GM23338 (cell line): ENCODE measurements at regions not wholly inside any gene's neighbourhood (a gene's known extent, or its start where the extent isn't known, plus 50 kb on each side); places are given as distances from the start of the nearest gene placed in this dataset.

ENCODE experiments used
- ATAC-seq: fragments of 200-7000 bp; cut with Tn5 transposase; 3 replicates; pipeline ENCODE4 v1.9.1; 2020
- DNase-seq: peaks from one replicate; pipeline ENCODE4 v3.0.0-alpha.2; 2015; ENCODE audit warnings: low spot score
- H2AFZ ChIP-seq: fragments of 200-600 bp; sonication (generic); 2 replicates; pipeline ENCODE4 v1.8.0; 2016; ENCODE audit warnings: antibody characterized with exemption, mild to moderate bottlenecking, moderate library complexity
- H3F3A ChIP-seq: fragments of 200-600 bp; sonication (generic); replicated peaks from 2 replicates; pipeline ENCODE4 v1.8.0; 2017; ENCODE audit warnings: antibody characterized with exemption, mixed run types, low read depth
- H3K27ac ChIP-seq: fragments of 200-600 bp; sonication (generic); 2 replicates; pipeline ENCODE4 v1.6.1; 2016; ENCODE audit warnings: low read depth
- H3K27me3 ChIP-seq: fragments of 200-600 bp; sonication (generic); 2 replicates; pipeline ENCODE4 v1.8.0; 2016; ENCODE audit warnings: mild to moderate bottlenecking, mixed run types, moderate library complexity; ENCODE audit not compliant: insufficient read depth
- H3K36me3 ChIP-seq: fragments of 200-600 bp; sonication (generic); 2 replicates; pipeline ENCODE4 v1.8.0; 2016; ENCODE audit warnings: mild to moderate bottlenecking; ENCODE audit not compliant: insufficient read depth
- H3K4me1 ChIP-seq: fragments of 200-600 bp; sonication (generic); 2 replicates; pipeline ENCODE4 v1.8.0; 2016; ENCODE audit warnings: mild to moderate bottlenecking, moderate library complexity; ENCODE audit not compliant: insufficient read depth
- H3K4me2 ChIP-seq: fragments of 200-600 bp; sonication (generic); 2 replicates; pipeline ENCODE4 v1.7.1; 2017; ENCODE audit warnings: mixed run types
- H3K4me3 ChIP-seq: fragments of 200-600 bp; sonication (generic); 2 replicates; pipeline ENCODE4 v1.6.1; 2016; ENCODE audit warnings: mixed run types
- H3K79me2 ChIP-seq: fragments of 200-600 bp; sonication (generic); replicated peaks from 2 replicates; pipeline ENCODE4 v1.8.0; 2017; ENCODE audit warnings: mild to moderate bottlenecking; ENCODE audit not compliant: insufficient read depth
- H3K9me2 ChIP-seq: fragments of 200-600 bp; sonication (generic); 2 replicates; pipeline ENCODE4 v1.8.0; 2017; ENCODE audit not compliant: insufficient read depth
- H4K20me1 ChIP-seq: fragments of 200-600 bp; sonication (generic); replicated peaks from 2 replicates; pipeline ENCODE4 v1.8.0; 2017; ENCODE audit warnings: mild to moderate bottlenecking; ENCODE audit not compliant: insufficient read depth
- H3K27ac Mint-ChIP-seq: 2 replicates; pipeline ENCODE4 v1.8.0; 2020; ENCODE audit warnings: inconsistent platforms, mild to moderate bottlenecking, moderate library complexity, mixed read lengths
- H3K27me3 Mint-ChIP-seq: 3 replicates; pipeline ENCODE4 v1.8.0; 2022; ENCODE audit warnings: low read depth, mild to moderate bottlenecking, moderate library complexity, mixed read lengths, inconsistent platforms; ENCODE audit not compliant: insufficient read depth, poor library complexity
- H3K36me3 Mint-ChIP-seq: 3 replicates; pipeline ENCODE4 v1.8.0; 2021; ENCODE audit warnings: low read depth, mild to moderate bottlenecking, inconsistent platforms, moderate library complexity, mixed read lengths
- H3K4me1 Mint-ChIP-seq: 3 replicates; pipeline ENCODE4 v1.8.0; 2020; ENCODE audit warnings: mild to moderate bottlenecking, inconsistent platforms, mixed read lengths
- H3K4me3 Mint-ChIP-seq: 3 replicates; pipeline ENCODE4 v1.8.0; 2021; ENCODE audit warnings: moderate library complexity, mild to moderate bottlenecking, inconsistent platforms, mixed read lengths
- H3K9me3 Mint-ChIP-seq: 3 replicates; pipeline ENCODE4 v1.8.0; 2020; ENCODE audit warnings: moderate library complexity, mild to moderate bottlenecking, inconsistent platforms, mixed read lengths
- CREB1 ChIP-seq: fragments of 250-450 bp; sonication (Bioruptor Pico); IDR thresholded peaks from 2 replicates; pipeline ENCODE4 v1.5.0; 2020; ENCODE audit warnings: low read depth, mild to moderate bottlenecking, moderate library complexity
- CTCF ChIP-seq, 2 experiments: fragments of 200-600 bp in 1 of 2; sonication (generic) in 1 of 2; conservative IDR thresholded peaks; 2 replicates each; pipeline versions ENCODE4 v1.5.1 to v1.6.1; 2016 to 2017; ENCODE audit warnings: antibody characterized with exemption in 2 of 2, low read depth in 2 of 2, mild to moderate bottlenecking in 2 of 2, moderate library complexity in 1 of 2
- ETS1 ChIP-seq: IDR thresholded peaks from 2 replicates; pipeline ENCODE4 v1.6.1; 2016; ENCODE audit warnings: antibody characterized with exemption
- EZH2 ChIP-seq: fragments of 200-600 bp; sonication (generic); IDR thresholded peaks from one replicate; pipeline ENCODE4 v1.8.0; 2017; ENCODE audit warnings: antibody characterized with exemption, mild to moderate bottlenecking, low read depth; ENCODE audit not compliant: unreplicated experiment
- EZH2phosphoT487 ChIP-seq: fragments of 200-600 bp; sonication (generic); IDR thresholded peaks from one replicate; pipeline ENCODE4 v1.8.1; 2018; ENCODE audit warnings: antibody characterized with exemption; ENCODE audit not compliant: unreplicated experiment
- JUNB ChIP-seq: IDR thresholded peaks from one replicate; pipeline ENCODE4 v1.6.1; 2016; ENCODE audit warnings: antibody characterized with exemption; ENCODE audit not compliant: unreplicated experiment
- NANOG ChIP-seq: IDR thresholded peaks from 2 replicates; pipeline ENCODE4 v1.6.1; 2016; ENCODE audit warnings: antibody characterized with exemption, borderline replicate concordance
- POLR2AphosphoS5 ChIP-seq: IDR thresholded peaks from 2 replicates; pipeline ENCODE4 v1.6.1; 2016; ENCODE audit warnings: antibody characterized with exemption, low read depth
- REST ChIP-seq: IDR thresholded peaks from one replicate; pipeline ENCODE4 v1.6.1; 2018; ENCODE audit warnings: antibody characterized with exemption; ENCODE audit not compliant: unreplicated experiment
- STAT1 ChIP-seq: IDR thresholded peaks from one replicate; pipeline ENCODE4 v1.6.1; 2016; ENCODE audit warnings: antibody characterized with exemption; ENCODE audit not compliant: unreplicated experiment
- ZNF331 ChIP-seq: fragments of 250-450 bp; sonication (Bioruptor Pico); IDR thresholded peaks from 2 replicates; pipeline ENCODE4 v1.5.0; 2020; ENCODE audit warnings: low read depth, mild to moderate bottlenecking, moderate library complexity

GRCh38 chr2:223264541-223265193 lies 212.7 kb downstream of the KCNE4 start:
- DNase-seq (peak; percentile 5), ATAC-seq (no peak)
- H3K4me3 ChIP-seq, result no peak overlapping the region
- Mint-ChIP-seq H3K4me1 (0 out of 3 replicates have a peak, but pooled peaks cover 2% of the 10 kb centered on the region), H3K27ac (no peak overlapping the region), H3K27me3 (peaks cover 7% of the 10 kb centered on the region), H3K36me3 (no peaks in the 10 kb centered on the region), H3K4me3 (no peak overlapping the region), H3K9me3 (no peaks in the 10 kb centered on the region; the same call in 2 of the 3 replicates)
- no peaks in the 10 kb centered on the region for H4K20me1 ChIP-seq
- H3K4me1 ChIP-seq, result no peaks in the 10 kb centered on the region
- no peaks in the 10 kb centered on the region for H3K36me3 ChIP-seq
- no peaks in the 10 kb centered on the region for H3K79me2 ChIP-seq
- no peak for TF ChIP-seq STAT1
- no peak for TF ChIP-seq CTCF (conservative IDR thresholded peaks at IDR 0.05; ENCODE audit: low read depth in 2 of 2)
- TF ChIP-seq ZNF331, result no peak
- H3K4me2 ChIP-seq, result no peak overlapping the region
- no peak overlapping the region for H3K27ac ChIP-seq
- no peaks in the 10 kb centered on the region for H3K27me3 ChIP-seq
- no peak overlapping the region for H2AFZ ChIP-seq
- no peaks in the 10 kb centered on the region for H3F3A ChIP-seq
- H3K9me2 ChIP-seq, result no peaks in the 10 kb centered on the region

- Histone ChIP-seq H3F3A (no peaks in the 10 kb centered on the region), H3K4me1 (no peaks in the 10 kb centered on the region), H4K20me1 (no peaks in the 10 kb centered on the region), H3K27ac (no peak overlapping the region), H3K27me3 (no peaks in the 10 kb centered on the region), H3K4me3 (no peak overlapping the region), H3K36me3 (no peaks in the 10 kb centered on the region), H2AFZ (no peak overlapping the region), H3K4me2 (no peak overlapping the region), H3K9me2 (no peaks in the 10 kb centered on the region), H3K79me2 (no peaks in the 10 kb centered on the region)
- H3K27me3 Mint-ChIP-seq, result peaks cover 7% of the 10 kb centered on the region
- 0 out of 3 replicates have a peak, but pooled peaks cover 2% of the 10 kb centered on the region for H3K4me1 Mint-ChIP-seq
- no peak for ATAC-seq
- H3K27ac Mint-ChIP-seq, result no peak overlapping the region
- DNase-seq, result no peak
- H3K4me3 Mint-ChIP-seq, result no peak overlapping the region
- H3K9me3 Mint-ChIP-seq, result no peaks in the 10 kb centered on the region; the same call in 2 of the 3 replicates
- no peaks in the 10 kb centered on the region for H3K36me3 Mint-ChIP-seq
- TF ChIP-seq EZH2phosphoT487, result no peak
- TF ChIP-seq EZH2, result no peak
- TF ChIP-seq JUNB, result no peak
- no peak for TF ChIP-seq POLR2AphosphoS5
- no peak for TF ChIP-seq REST
- no peak for TF ChIP-seq ZNF331
- TF ChIP-seq STAT1, result no peak
- TF ChIP-seq CREB1 (CRISPR knock-in tag), result no peak
- TF ChIP-seq ETS1, result no peak
- no peak for TF ChIP-seq CTCF (conservative IDR thresholded peaks at IDR 0.05; ENCODE audit: low read depth in 2 of 2)
- no peak for TF ChIP-seq NANOG
Observed at GRCh38 chr2:223267160-223267951, 215.4 kb downstream of the KCNE4 start.
